ENCODE measurements at regions not wholly inside any gene's neighbourhood (a gene's known extent, or its start where the extent isn't known, plus 50 kb on each side); places are given as distances from the start of the nearest gene placed in this dataset.

DNA sequence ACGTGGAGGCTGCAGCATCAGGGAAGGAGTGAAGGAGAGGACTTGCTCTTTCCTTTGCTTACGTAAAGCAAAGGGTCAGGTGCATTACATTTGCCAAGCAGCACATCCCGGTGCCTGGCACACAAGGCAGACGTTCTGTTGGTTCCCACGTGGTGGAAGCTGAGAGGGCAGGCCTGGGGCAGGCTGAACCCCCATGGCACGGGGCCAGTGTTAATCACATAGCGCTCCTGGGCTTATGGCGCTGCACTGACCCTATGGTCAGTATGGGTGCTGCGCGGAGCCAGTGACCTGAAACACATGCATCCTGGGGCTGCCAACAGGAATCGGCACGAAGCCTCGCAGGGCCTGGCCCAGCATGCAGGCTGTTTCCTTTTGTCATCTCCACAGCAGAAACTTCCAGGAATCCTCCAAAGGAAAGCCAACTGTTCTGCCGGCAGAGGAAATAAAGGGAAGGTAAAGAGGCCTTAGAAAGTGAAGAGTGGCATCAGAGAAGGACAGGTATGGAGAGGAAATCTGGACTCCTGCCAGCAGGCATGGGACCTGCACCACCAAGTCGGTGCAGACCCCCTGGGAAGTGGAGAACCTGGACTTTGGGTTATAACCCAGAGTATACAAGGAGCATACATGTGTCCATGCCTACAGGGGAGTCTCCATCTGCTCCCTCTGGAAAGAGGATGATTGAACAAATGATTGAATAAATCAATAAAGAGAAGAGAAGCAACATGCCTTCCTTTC lies 560.2 kb downstream of the TCERG1L start:
- no peak for TF ChIP-seq BHLHE40 (IDR thresholded peaks at IDR 0.05; ENCODE audit: borderline replicate concordance)
- TF ChIP-seq SP1 (IDR thresholded peaks at IDR 0.05), result no peak
- no peak for TF ChIP-seq SUZ12 (IDR thresholded peaks at IDR 0.05)
- TF ChIP-seq PKNOX1 (IDR thresholded peaks at IDR 0.05), result no peak
- no peak for TF ChIP-seq ZNF384 (IDR thresholded peaks at IDR 0.05)
- no peak for TF ChIP-seq FOXA1 (IDR thresholded peaks at IDR 0.05)
- TF ChIP-seq NFRKB (IDR thresholded peaks at IDR 0.05), result no peak
- no peak for TF ChIP-seq FOXM1 (IDR thresholded peaks at IDR 0.05; ENCODE audit: borderline replicate concordance)
- no peak for TF ChIP-seq ARNT (IDR thresholded peaks at IDR 0.05)
- TF ChIP-seq CTBP1 (IDR thresholded peaks at IDR 0.05; ENCODE audit: borderline replicate concordance), result no peak
- TF ChIP-seq LEF1 (IDR thresholded peaks at IDR 0.05; ENCODE audit: borderline replicate concordance), result no peak
- no peak for TF ChIP-seq HDGF (IDR thresholded peaks at IDR 0.05; ENCODE audit: borderline replicate concordance)
- TF ChIP-seq ELF4 (IDR thresholded peaks at IDR 0.05), result no peak
- TF ChIP-seq L3MBTL2 (conservative IDR thresholded peaks at IDR 0.05), result no peak

All from HEK293T (cell line).